A549 (cell line): ENCODE measurements at regions not wholly inside any gene's neighbourhood (a gene's known extent, or its start where the extent isn't known, plus 50 kb on each side); places are given as distances from the start of the nearest gene placed in this dataset.

Source experiments
- ATAC-seq, 2 experiments: fragments of 200-7000 bp in 1 of 2; fragments of >200 bp in 1 of 2; cut with Nextera tagmentation in 1 of 2; cut with Tn5 transposase in 1 of 2; 3 replicates each; pipeline versions ENCODE4 v1.8.0 to v1.9.1; 2018 to 2020; ENCODE audit warnings: mild to moderate bottlenecking in 1 of 2, moderate library complexity in 1 of 2
- CTCF ChIA-PET: fragments of 300-600 bp; sonication (Branson Sonifier 250); formaldehyde crosslinking; extraction: SDS; loops from one replicate; lab custom pipeline; 2021; ENCODE audit warnings: antibody characterized with exemption, inconsistent platforms; lab: Yijun Ruan, JAX
- POLR2A ChIA-PET: fragments of 350-600 bp; formaldehyde crosslinking; extraction: SDS; loops from one replicate; lab custom pipeline; 2021; ENCODE audit warnings: antibody characterized with exemption, inconsistent platforms; lab: Yijun Ruan, JAX
- DNase-seq, 2 experiments: peaks; one replicate each; pipeline versions ENCODE4 v3.0.0 to v3.0.0-alpha.2; 2011 to 2016; ENCODE audit warnings: low read depth in 1 of 2, low spot score in 1 of 2
- FAIRE-seq: peaks from 2 replicates; lab custom pipeline; 2011; peaks lifted over from hg19 to GRCh38; lab: Jason Lieb, UNC
- H3K27ac ChIP-seq, 2 experiments: fragments of >200 bp; sonication (Bioruptor Twin); formaldehyde crosslinking; 3 replicates each; pipeline ENCODE4 v1.5.1; 2016 to 2017
- H3K4me1 ChIP-seq: fragments of >200 bp; sonication (Bioruptor Twin); formaldehyde crosslinking; 3 replicates; pipeline ENCODE4 v1.6.1; 2016
- H3K4me2 ChIP-seq: fragments of >200 bp; sonication (Bioruptor Twin); formaldehyde crosslinking; 3 replicates; pipeline ENCODE4 v1.6.1; 2016
- H3K4me3 ChIP-seq: fragments of >200 bp; sonication (Bioruptor Twin); formaldehyde crosslinking; 3 replicates; pipeline ENCODE4 v1.5.1; 2016
- H3K9me3 ChIP-seq: fragments of >200 bp; sonication (Bioruptor Twin); formaldehyde crosslinking; 3 replicates; pipeline ENCODE4 v1.6.1; 2016
- CBX8 ChIP-seq: fragments of 200-600 bp; sonication (generic); IDR thresholded peaks from 2 replicates; pipeline ENCODE4 v1.6.1; 2016
- CHD2 ChIP-seq: fragments of 150-350 bp; IDR thresholded peaks from 2 replicates; pipeline ENCODE4 v1.6.1; 2014; ENCODE audit warnings: low read length; ENCODE audit not compliant: partially characterized antibody
- EP300 ChIP-seq, 2 experiments: fragments of >200 bp; sonication (Bioruptor Twin); formaldehyde crosslinking; IDR thresholded peaks; 2 replicates in 1 of 2; 3 replicates in 1 of 2; pipeline ENCODE4 v1.6.1; 2016 to 2017
- ESRRA ChIP-seq: fragments of 150-350 bp; IDR thresholded peaks from 2 replicates; pipeline ENCODE4 v1.6.1; 2014; ENCODE audit warnings: mild to moderate bottlenecking, low read length, borderline replicate concordance
- FOSL2 ChIP-seq, 2 experiments: fragments of 450-650 bp in 1 of 2; fragments of >200 bp in 1 of 2; sonication (Bioruptor Twin) in 1 of 2; formaldehyde crosslinking; IDR thresholded peaks; 2 replicates each; pipeline versions ENCODE4 v1.5.0 to v1.6.1; 2016 to 2020; ENCODE audit warnings: mild to moderate bottlenecking in 1 of 2, moderate library complexity in 1 of 2
- FOXS1 ChIP-seq: fragments of 250-450 bp; sonication (Bioruptor Pico); IDR thresholded peaks from 2 replicates; pipeline ENCODE4 v1.5.0; 2020; ENCODE audit warnings: mild to moderate bottlenecking, moderate library complexity
- HEYL ChIP-seq: fragments of 250-450 bp; sonication (Bioruptor Pico); IDR thresholded peaks from 2 replicates; pipeline ENCODE4 v1.8.0; 2021; ENCODE audit warnings: mild to moderate bottlenecking, moderate library complexity
- HOXB13 ChIP-seq: fragments of 250-450 bp; sonication (Bioruptor Pico); IDR thresholded peaks from 2 replicates; pipeline ENCODE4 v1.5.0; 2020; ENCODE audit warnings: low read depth, mild to moderate bottlenecking, moderate library complexity
- HOXB5 ChIP-seq: fragments of 250-450 bp; sonication (Bioruptor Pico); IDR thresholded peaks from 2 replicates; pipeline ENCODE4 v1.5.0; 2020; ENCODE audit warnings: mild to moderate bottlenecking, moderate library complexity
- JUN ChIP-seq, 2 experiments: fragments of >200 bp; sonication (Bioruptor Twin); formaldehyde crosslinking; IDR thresholded peaks; 2 replicates in 1 of 2; 3 replicates in 1 of 2; pipeline ENCODE4 v1.6.1; 2016 to 2017
- JUNB ChIP-seq: fragments of >200 bp; sonication (Bioruptor Twin); formaldehyde crosslinking; IDR thresholded peaks from 2 replicates; pipeline ENCODE4 v1.6.1; 2016
- MAZ ChIP-seq: fragments of 150-350 bp; IDR thresholded peaks from 2 replicates; pipeline ENCODE4 v1.6.1; 2014; ENCODE audit warnings: antibody characterized with exemption, low read depth, low read length, borderline replicate concordance
- MYC ChIP-seq: IDR thresholded peaks from 2 replicates; pipeline ENCODE4 v1.6.1; 2012; ENCODE audit warnings: mild to moderate bottlenecking, inconsistent platforms, low read length, improper control_type of control experiment, borderline replicate concordance
- NFE2L2 ChIP-seq: fragments of 150-350 bp; conservative IDR thresholded peaks from 2 replicates; pipeline ENCODE4 v1.6.1; 2014; ENCODE audit warnings: low read length
- PBX3 ChIP-seq: IDR thresholded peaks from 2 replicates; pipeline ENCODE4 v1.6.1; 2012
- POLR2A ChIP-seq: IDR thresholded peaks from 2 replicates; pipeline ENCODE4 v1.6.1; 2012; ENCODE audit warnings: mild to moderate bottlenecking, low read length
- POLR2AphosphoS2 ChIP-seq: conservative IDR thresholded peaks from 2 replicates; pipeline ENCODE4 v1.6.1; 2012; ENCODE audit warnings: low read length, improper control_type of control experiment, inconsistent platforms
- RAD21 ChIP-seq, 2 experiments: fragments of >200 bp in 1 of 2; sonication (Bioruptor Twin) in 1 of 2; formaldehyde crosslinking in 1 of 2; IDR thresholded peaks in 1 of 2; conservative IDR thresholded peaks in 1 of 2; 2 replicates in 1 of 2; 3 replicates in 1 of 2; pipeline ENCODE4 v1.6.1; 2012 to 2018; ENCODE audit warnings: inconsistent platforms in 1 of 2
- RNF2 ChIP-seq: fragments of 200-600 bp; sonication (generic); IDR thresholded peaks from 2 replicates; pipeline ENCODE4 v1.6.1; 2016; ENCODE audit warnings: low read depth, mild to moderate bottlenecking, antibody characterized with exemption, moderate library complexity, borderline replicate concordance
- SREBF2 ChIP-seq: fragments of 450-650 bp; IDR thresholded peaks from 2 replicates; pipeline ENCODE4 v1.6.1; 2014; ENCODE audit warnings: mild to moderate bottlenecking, moderate library complexity
- TFCP2L1 ChIP-seq: fragments of 250-450 bp; sonication (Bioruptor Pico); IDR thresholded peaks from 2 replicates; pipeline ENCODE4 v1.5.0; 2021; ENCODE audit warnings: mild to moderate bottlenecking
- ZFP36 ChIP-seq: fragments of 450-650 bp; IDR thresholded peaks from 2 replicates; pipeline ENCODE4 v1.6.1; 2014; ENCODE audit warnings: borderline replicate concordance; ENCODE audit not compliant: partially characterized antibody
- WGBS: methylation state at CpG from one replicate; pipeline ENCODE4 v1.1.6; 2017; ENCODE audit errors: missing lambda C conversion rate; 5-methylcytosine and 5-hydroxymethylcytosine counted together
- TF ChIP-seq, protein P1 (sequence below): fragments of >200 bp; sonication (Bioruptor Twin); formaldehyde crosslinking; IDR thresholded peaks from 2 replicates; pipeline ENCODE4 v1.6.1; 2016
- TF ChIP-seq, protein P2 (sequence below): fragments of 250-450 bp; sonication (Bioruptor Pico); IDR thresholded peaks from 2 replicates; pipeline ENCODE4 v1.5.0; 2020; ENCODE audit warnings: low read depth, mild to moderate bottlenecking, moderate library complexity
- TF ChIP-seq, protein P3 (sequence below): fragments of >200 bp; sonication (Bioruptor Twin); formaldehyde crosslinking; IDR thresholded peaks from 3 replicates; pipeline ENCODE4 v1.5.1; 2016
- TF ChIP-seq, protein P4 (sequence below): IDR thresholded peaks from 2 replicates; pipeline ENCODE4 v1.6.1; 2012; ENCODE audit warnings: low read depth, borderline replicate concordance
- TF ChIP-seq, protein P5 (sequence below): fragments of 200-600 bp; sonication (generic); IDR thresholded peaks from 2 replicates; pipeline ENCODE4 v1.6.1; 2016; ENCODE audit warnings: antibody characterized with exemption, mild to moderate bottlenecking, moderate library complexity

DNA sequence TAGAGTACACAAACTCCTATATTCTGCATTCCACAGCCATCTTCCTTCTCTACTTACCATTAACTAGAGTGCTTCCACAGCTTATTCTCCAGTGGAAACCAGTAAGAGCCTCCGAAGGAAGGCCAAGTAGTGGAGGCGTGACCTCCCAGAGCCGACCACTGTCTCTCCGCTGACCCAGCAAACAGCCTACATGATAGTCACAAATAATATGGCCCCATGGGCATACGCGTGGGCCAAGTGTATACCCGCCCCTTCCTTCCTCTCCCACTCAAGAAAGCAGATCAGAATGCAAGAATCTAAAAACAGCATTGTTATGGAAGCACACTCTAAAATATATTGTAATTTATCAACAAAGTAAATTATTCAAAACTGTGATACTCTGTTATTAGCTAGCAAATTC, 526.6 kb upstream of the JARID2 start:
- Histone ChIP-seq H3K4me3 (no peak overlapping the region), H3K9me3 (no peaks in the 10 kb centered on the region), H3K27ac (no peak overlapping the region), H3K4me1 (peaks cover 19% of the 10 kb centered on the region), H3K4me2 (no peak overlapping the region)
- ChIA-PET POLR2A (no interaction called here), CTCF (no interaction called here)
- ATAC-seq (no peak), FAIRE-seq (no peak), DNase-seq (no peak)
- TF ChIP-seq POLR2A (no peak), MAZ (no peak), CHD2 (no peak), JUN (IDR thresholded peaks at IDR 0.05) (no peak), EP300 (IDR thresholded peaks at IDR 0.05) (no peak), ESRRA (no peak), POLR2AphosphoS2 (no peak), FOXS1 (CRISPR knock-in tag) (no peak), PBX3 (no peak), HOXB5 (no peak), TFCP2L1 (CRISPR knock-in tag) (no peak), RNF2 (no peak), JUNB (no peak), NFE2L2 (no peak), SREBF2 (no peak), FOSL2 (IDR thresholded peaks at IDR 0.05) (no peak), FOSL2 (CRISPR knock-in tag; IDR thresholded peaks at IDR 0.05) (no peak)
- TF ChIP-seq, protein P1, sequence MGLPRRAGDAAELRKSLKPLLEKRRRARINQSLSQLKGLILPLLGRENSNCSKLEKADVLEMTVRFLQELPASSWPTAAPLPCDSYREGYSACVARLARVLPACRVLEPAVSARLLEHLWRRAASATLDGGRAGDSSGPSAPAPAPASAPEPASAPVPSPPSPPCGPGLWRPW: no peak
- TF ChIP-seq, protein P2, sequence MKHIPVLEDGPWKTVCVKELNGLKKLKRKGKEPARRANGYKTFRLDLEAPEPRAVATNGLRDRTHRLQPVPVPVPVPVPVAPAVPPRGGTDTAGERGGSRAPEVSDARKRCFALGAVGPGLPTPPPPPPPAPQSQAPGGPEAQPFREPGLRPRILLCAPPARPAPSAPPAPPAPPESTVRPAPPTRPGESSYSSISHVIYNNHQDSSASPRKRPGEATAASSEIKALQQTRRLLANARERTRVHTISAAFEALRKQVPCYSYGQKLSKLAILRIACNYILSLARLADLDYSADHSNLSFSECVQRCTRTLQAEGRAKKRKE: no peak
- TF ChIP-seq, protein P3, sequence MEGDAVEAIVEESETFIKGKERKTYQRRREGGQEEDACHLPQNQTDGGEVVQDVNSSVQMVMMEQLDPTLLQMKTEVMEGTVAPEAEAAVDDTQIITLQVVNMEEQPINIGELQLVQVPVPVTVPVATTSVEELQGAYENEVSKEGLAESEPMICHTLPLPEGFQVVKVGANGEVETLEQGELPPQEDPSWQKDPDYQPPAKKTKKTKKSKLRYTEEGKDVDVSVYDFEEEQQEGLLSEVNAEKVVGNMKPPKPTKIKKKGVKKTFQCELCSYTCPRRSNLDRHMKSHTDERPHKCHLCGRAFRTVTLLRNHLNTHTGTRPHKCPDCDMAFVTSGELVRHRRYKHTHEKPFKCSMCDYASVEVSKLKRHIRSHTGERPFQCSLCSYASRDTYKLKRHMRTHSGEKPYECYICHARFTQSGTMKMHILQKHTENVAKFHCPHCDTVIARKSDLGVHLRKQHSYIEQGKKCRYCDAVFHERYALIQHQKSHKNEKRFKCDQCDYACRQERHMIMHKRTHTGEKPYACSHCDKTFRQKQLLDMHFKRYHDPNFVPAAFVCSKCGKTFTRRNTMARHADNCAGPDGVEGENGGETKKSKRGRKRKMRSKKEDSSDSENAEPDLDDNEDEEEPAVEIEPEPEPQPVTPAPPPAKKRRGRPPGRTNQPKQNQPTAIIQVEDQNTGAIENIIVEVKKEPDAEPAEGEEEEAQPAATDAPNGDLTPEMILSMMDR: no peak
- WGBS: 95% methylated on average over 7 of the region's 7 CpGs

- ChIA-PET POLR2A (no interaction called here), CTCF (no interaction called here)
- Histone ChIP-seq H3K27ac (peak overlapping the region; percentile 19 to 61; a peak in 3 of 6 replicates), H3K4me1 (peaks cover 19% of the 10 kb centered on the region), H3K4me3 (no peak overlapping the region), H3K9me3 (no peaks in the 10 kb centered on the region), H3K4me2 (peak overlapping the region; percentile 42)
- DNase-seq (no peak), ATAC-seq (no peak), FAIRE-seq (no peak)
- WGBS: 62% methylated on average over 1 of the region's 1 CpG
- TF ChIP-seq CHD2 (no peak), HEYL (CRISPR knock-in tag) (no peak), RAD21 (conservative IDR thresholded peaks at IDR 0.05 in 1 of 2, IDR thresholded peaks at IDR 0.05 in 1 of 2) (no peak), HOXB13 (CRISPR knock-in tag) (no peak), ZFP36 (no peak), CBX8 (no peak), MYC (no peak), RNF2 (no peak), NFE2L2 (no peak), FOXS1 (CRISPR knock-in tag) (no peak)
- TF ChIP-seq, protein P2: no peak
- TF ChIP-seq, protein P4, sequence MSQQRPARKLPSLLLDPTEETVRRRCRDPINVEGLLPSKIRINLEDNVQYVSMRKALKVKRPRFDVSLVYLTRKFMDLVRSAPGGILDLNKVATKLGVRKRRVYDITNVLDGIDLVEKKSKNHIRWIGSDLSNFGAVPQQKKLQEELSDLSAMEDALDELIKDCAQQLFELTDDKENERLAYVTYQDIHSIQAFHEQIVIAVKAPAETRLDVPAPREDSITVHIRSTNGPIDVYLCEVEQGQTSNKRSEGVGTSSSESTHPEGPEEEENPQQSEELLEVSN: no peak
- TF ChIP-seq, protein P1: no peak
- TF ChIP-seq, protein P5, sequence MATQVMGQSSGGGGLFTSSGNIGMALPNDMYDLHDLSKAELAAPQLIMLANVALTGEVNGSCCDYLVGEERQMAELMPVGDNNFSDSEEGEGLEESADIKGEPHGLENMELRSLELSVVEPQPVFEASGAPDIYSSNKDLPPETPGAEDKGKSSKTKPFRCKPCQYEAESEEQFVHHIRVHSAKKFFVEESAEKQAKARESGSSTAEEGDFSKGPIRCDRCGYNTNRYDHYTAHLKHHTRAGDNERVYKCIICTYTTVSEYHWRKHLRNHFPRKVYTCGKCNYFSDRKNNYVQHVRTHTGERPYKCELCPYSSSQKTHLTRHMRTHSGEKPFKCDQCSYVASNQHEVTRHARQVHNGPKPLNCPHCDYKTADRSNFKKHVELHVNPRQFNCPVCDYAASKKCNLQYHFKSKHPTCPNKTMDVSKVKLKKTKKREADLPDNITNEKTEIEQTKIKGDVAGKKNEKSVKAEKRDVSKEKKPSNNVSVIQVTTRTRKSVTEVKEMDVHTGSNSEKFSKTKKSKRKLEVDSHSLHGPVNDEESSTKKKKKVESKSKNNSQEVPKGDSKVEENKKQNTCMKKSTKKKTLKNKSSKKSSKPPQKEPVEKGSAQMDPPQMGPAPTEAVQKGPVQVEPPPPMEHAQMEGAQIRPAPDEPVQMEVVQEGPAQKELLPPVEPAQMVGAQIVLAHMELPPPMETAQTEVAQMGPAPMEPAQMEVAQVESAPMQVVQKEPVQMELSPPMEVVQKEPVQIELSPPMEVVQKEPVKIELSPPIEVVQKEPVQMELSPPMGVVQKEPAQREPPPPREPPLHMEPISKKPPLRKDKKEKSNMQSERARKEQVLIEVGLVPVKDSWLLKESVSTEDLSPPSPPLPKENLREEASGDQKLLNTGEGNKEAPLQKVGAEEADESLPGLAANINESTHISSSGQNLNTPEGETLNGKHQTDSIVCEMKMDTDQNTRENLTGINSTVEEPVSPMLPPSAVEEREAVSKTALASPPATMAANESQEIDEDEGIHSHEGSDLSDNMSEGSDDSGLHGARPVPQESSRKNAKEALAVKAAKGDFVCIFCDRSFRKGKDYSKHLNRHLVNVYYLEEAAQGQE: no peak
Measured at GRCh38 chr6:14720411-14721102, 525.3 kb upstream of the JARID2 start.
